IPS-20b (cell line): ENCODE measurements at regions not wholly inside any gene's neighbourhood (a gene's known extent, or its start where the extent isn't known, plus 50 kb on each side); places are given as distances from the start of the nearest gene placed in this dataset.

Experiments used
- H3K27ac ChIP-seq: one replicate; pipeline ENCODE4 v1.5.1; 2013; ENCODE audit warnings: low read length
- H3K27me3 ChIP-seq: 2 replicates; pipeline ENCODE4 v1.6.1; 2013; ENCODE audit warnings: mild to moderate bottlenecking, low read length, inconsistent platforms; ENCODE audit not compliant: insufficient read depth
- H3K36me3 ChIP-seq: 2 replicates; pipeline ENCODE4 v1.6.1; 2013; ENCODE audit warnings: low read depth, mild to moderate bottlenecking, inconsistent platforms, low read length, moderate library complexity; ENCODE audit not compliant: insufficient read depth
- H3K4me1 ChIP-seq: 2 replicates; pipeline ENCODE4 v1.6.1; 2013; ENCODE audit warnings: mild to moderate bottlenecking, control low read depth, inconsistent platforms, low read length, moderate library complexity; ENCODE audit not compliant: insufficient read depth
- H3K4me3 ChIP-seq: 2 replicates; pipeline ENCODE4 v1.5.1; 2013; ENCODE audit warnings: mild to moderate bottlenecking, low read length, inconsistent platforms
- H3K9ac ChIP-seq: 2 replicates; pipeline ENCODE4 v1.6.1; 2013; ENCODE audit warnings: low read depth, mild to moderate bottlenecking, inconsistent platforms, low read length, moderate library complexity
- H3K9me3 ChIP-seq: 2 replicates; pipeline ENCODE4 v1.6.1; 2013; ENCODE audit warnings: mild to moderate bottlenecking, low read depth, low read length, inconsistent platforms; ENCODE audit not compliant: insufficient read depth

- Histone ChIP-seq H3K4me1 (peaks cover 28% of the 10 kb centered on the region), H3K9ac (no peak overlapping the region), H3K36me3 (no peaks in the 10 kb centered on the region), H3K27me3 (peaks cover 45% of the 10 kb centered on the region), H3K4me3 (no peak overlapping the region), H3K27ac (no peak overlapping the region), H3K9me3 (no peaks in the 10 kb centered on the region)
Observed at GRCh38 chr10:35696392-35697287, 54.5 kb upstream of the FZD8 start.

- H3K36me3 ChIP-seq, result no peaks in the 10 kb centered on the region
- H3K9me3 ChIP-seq, result no peaks in the 10 kb centered on the region
- H3K27me3 ChIP-seq, result peaks cover 68% of the 10 kb centered on the region
- no peak overlapping the region for H3K4me3 ChIP-seq
- no peak overlapping the region for H3K9ac ChIP-seq
- H3K27ac ChIP-seq, result no peak overlapping the region
- peaks cover 38% of the 10 kb centered on the region for H3K4me1 ChIP-seq
Observed at GRCh38 chr10:35693800-35694199, 51.7 kb upstream of the FZD8 start.
